Chondrocyte (in vitro differentiated cells): ENCODE measurements at regions not wholly inside any gene's neighbourhood (a gene's known extent, or its start where the extent isn't known, plus 50 kb on each side); places are given as distances from the start of the nearest gene placed in this dataset.
A peak's percentile ranks its signal among the peaks of the same experiment; 100 is the strongest.
"Not testable (repeated sequence)": the region's sequence is repeated elsewhere in the genome, so short reads cannot be mapped to it uniquely, and the experiment has no call there.

Experiments
- DNase-seq: peaks from one replicate; pipeline ENCODE4 v3.0.0; 2021; ENCODE audit warnings: mixed read lengths, low spot score
- H3K27ac Mint-ChIP-seq: one replicate; pipeline ENCODE4 v1.8.0; 2021; ENCODE audit warnings: mild to moderate bottlenecking, moderate library complexity, mixed read lengths; ENCODE audit not compliant: unreplicated experiment
- H3K27me3 Mint-ChIP-seq: 2 replicates; pipeline ENCODE4 v1.8.0; 2021; ENCODE audit warnings: low read depth, mixed read lengths
- H3K36me3 Mint-ChIP-seq: 2 replicates; pipeline ENCODE4 v1.8.0; 2021; ENCODE audit warnings: low read depth, mixed read lengths
- H3K4me1 Mint-ChIP-seq: 2 replicates; pipeline ENCODE4 v1.8.0; 2021; ENCODE audit warnings: low read depth, mild to moderate bottlenecking, mixed read lengths
- H3K4me3 Mint-ChIP-seq: one replicate; pipeline ENCODE4 v1.8.0; 2021; ENCODE audit warnings: mild to moderate bottlenecking, moderate library complexity, mixed read lengths; ENCODE audit not compliant: unreplicated experiment
- H3K9me3 Mint-ChIP-seq: 2 replicates; pipeline ENCODE4 v1.8.0; 2021; ENCODE audit warnings: low read depth, mixed read lengths
- CTCF ChIP-seq: fragments of 200-600 bp; sonication (generic); IDR thresholded peaks from 2 replicates; pipeline ENCODE4 v1.5.0; 2021; ENCODE audit warnings: antibody characterized with exemption, mild to moderate bottlenecking, moderate library complexity

- Mint-ChIP-seq H3K4me3 (no peak overlapping the region), H3K27me3 (no peaks in the 10 kb centered on the region), H3K36me3 (no peaks in the 10 kb centered on the region), H3K27ac (no peak overlapping the region), H3K4me1 (no peaks in the 10 kb centered on the region), H3K9me3 (peaks cover 6% of the 10 kb centered on the region)
- no peak for TF ChIP-seq CTCF
- DNase-seq: peak; percentile 35
Observed at GRCh38 chr2:128414351-128414750, 95.7 kb upstream of the HS6ST1 start.

GRCh38 chr2:128414946-128415778 lies 96.5 kb upstream of the HS6ST1 start:
- Mint-ChIP-seq H3K4me1 (no peaks in the 10 kb centered on the region), H3K9me3 (peaks cover 13% of the 10 kb centered on the region), H3K27ac (no peak overlapping the region), H3K27me3 (no peaks in the 10 kb centered on the region), H3K4me3 (no peak overlapping the region), H3K36me3 (peaks cover 2% of the 10 kb centered on the region)
- peak; percentile 27 for DNase-seq
- no peak for TF ChIP-seq CTCF

- Mint-ChIP-seq H3K27me3 (no peaks in the 10 kb centered on the region), H3K9me3 (peaks cover 13% of the 10 kb centered on the region), H3K36me3 (peaks cover 2% of the 10 kb centered on the region), H3K27ac (no peak overlapping the region), H3K4me3 (no peak overlapping the region), H3K4me1 (peaks cover 2% of the 10 kb centered on the region)
- TF ChIP-seq CTCF: no peak
- DNase-seq: no peak
Observed at GRCh38 chr2:128415779-128416061, 97.1 kb upstream of the HS6ST1 start.

GRCh38 chr2:128416109-128416785 lies 97.6 kb upstream of the HS6ST1 start:
- no peak overlapping the region for H3K27ac Mint-ChIP-seq
- no peak for TF ChIP-seq CTCF
- peaks cover 6% of the 10 kb centered on the region for H3K4me1 Mint-ChIP-seq
- no peak overlapping the region for H3K4me3 Mint-ChIP-seq
- peak; percentile 64 for DNase-seq
- H3K36me3 Mint-ChIP-seq: peaks cover 2% of the 10 kb centered on the region
- peaks cover 13% of the 10 kb centered on the region for H3K9me3 Mint-ChIP-seq
- no peaks in the 10 kb centered on the region for H3K27me3 Mint-ChIP-seq

- DNase-seq: no peak
Observed at GRCh38 chr2:128416806-128417205, 98.1 kb upstream of the HS6ST1 start.

GRCh38 chr2:128417264-128417663 lies 98.6 kb upstream of the HS6ST1 start:
- H3K4me3 Mint-ChIP-seq, H3K27ac Mint-ChIP-seq, H3K27me3 Mint-ChIP-seq, H3K36me3 Mint-ChIP-seq: not testable (repeated sequence)
- Mint-ChIP-seq H3K9me3 (peaks cover 13% of the 10 kb centered on the region), H3K4me1 (peaks cover 10% of the 10 kb centered on the region)
- DNase-seq: peak; percentile 21

More at GRCh38 chr2:128416806-128417205, 98.1 kb upstream of the HS6ST1 start:
- Mint-ChIP-seq H3K27me3 (no peaks in the 10 kb centered on the region), H3K4me3 (no peak overlapping the region), H3K36me3 (peaks cover 2% of the 10 kb centered on the region), H3K4me1 (peaks cover 7% of the 10 kb centered on the region), H3K27ac (no peak overlapping the region), H3K9me3 (peaks cover 13% of the 10 kb centered on the region)
- no peak for TF ChIP-seq CTCF
